HS-5 (cell line): ENCODE measurements at regions not wholly inside any gene's neighbourhood (a gene's known extent, or its start where the extent isn't known, plus 50 kb on each side); places are given as distances from the start of the nearest gene placed in this dataset.
A peak's percentile ranks its signal among the peaks of the same experiment; 100 is the strongest.

Experiments used
- DNase-seq: peaks from one replicate; pipeline ENCODE4 v3.0.0-alpha.2; 2012; ENCODE audit warnings: low read depth

- no peak for DNase-seq
Observed at GRCh38 chr13:70893832-70894231, 785.6 kb upstream of the KLHL1 start.

- no peak for DNase-seq
Observed at GRCh38 chr13:70890289-70890688, 782.0 kb upstream of the KLHL1 start.

GRCh38 chr13:70889163-70889562 lies 780.9 kb upstream of the KLHL1 start:
- DNase-seq: no peak

GRCh38 chr13:70884196-70884595 lies 775.9 kb upstream of the KLHL1 start:
- DNase-seq: no peak

GRCh38 chr13:70874636-70875035 lies 766.4 kb upstream of the KLHL1 start:
- DNase-seq: no peak

GRCh38 chr13:70864731-70865130 lies 756.5 kb upstream of the KLHL1 start:
- no peak for DNase-seq

- no peak for DNase-seq
Observed at GRCh38 chr13:70856711-70857110, 748.5 kb upstream of the KLHL1 start.

- DNase-seq: no peak
Observed at GRCh38 chr13:70856025-70856424, 747.8 kb upstream of the KLHL1 start.

- no peak for DNase-seq
Observed at GRCh38 chr13:70849222-70849621, 741.0 kb upstream of the KLHL1 start.

GRCh38 chr13:70844391-70845108 lies 736.3 kb upstream of the KLHL1 start:
- DNase-seq: no peak

GRCh38 chr13:70842062-70842644 lies 733.9 kb upstream of the KLHL1 start:
- no peak for DNase-seq

- no peak for DNase-seq
Observed at GRCh38 chr13:70841240-70842061, 733.2 kb upstream of the KLHL1 start.

- no peak for DNase-seq
Observed at GRCh38 chr13:70835371-70835770, 727.1 kb upstream of the KLHL1 start.

- DNase-seq: no peak
Observed at GRCh38 chr13:70829748-70830147, 721.5 kb upstream of the KLHL1 start.

GRCh38 chr13:70817576-70817975 lies 709.3 kb upstream of the KLHL1 start:
- DNase-seq: no peak

- DNase-seq: no peak
Observed at GRCh38 chr13:70816853-70817252, 708.6 kb upstream of the KLHL1 start.

GRCh38 chr13:70814684-70815083 lies 706.4 kb upstream of the KLHL1 start:
- no peak for DNase-seq

- DNase-seq: peak; percentile 30
Observed at GRCh38 chr13:70812481-70812880, 704.2 kb upstream of the KLHL1 start.

- no peak for DNase-seq
Observed at GRCh38 chr13:70809588-70809987, 701.3 kb upstream of the KLHL1 start.

- no peak for DNase-seq
Observed at GRCh38 chr13:70798385-70798784, 690.1 kb upstream of the KLHL1 start.

- no peak for DNase-seq
Observed at GRCh38 chr13:70795484-70795883, 687.2 kb upstream of the KLHL1 start.

- no peak for DNase-seq
Observed at GRCh38 chr13:70792121-70792520, 683.9 kb upstream of the KLHL1 start.

- DNase-seq: no peak
Observed at GRCh38 chr13:70789751-70790150, 681.5 kb upstream of the KLHL1 start.
